ENCODE measurements at regions not wholly inside any gene's neighbourhood (a gene's known extent, or its start where the extent isn't known, plus 50 kb on each side); places are given as distances from the start of the nearest gene placed in this dataset.

GRCh38 chr15:69751147-69751546 is 298.5 kb downstream of the RPLP1 start:
- TF ChIP-seq, protein P1, sequence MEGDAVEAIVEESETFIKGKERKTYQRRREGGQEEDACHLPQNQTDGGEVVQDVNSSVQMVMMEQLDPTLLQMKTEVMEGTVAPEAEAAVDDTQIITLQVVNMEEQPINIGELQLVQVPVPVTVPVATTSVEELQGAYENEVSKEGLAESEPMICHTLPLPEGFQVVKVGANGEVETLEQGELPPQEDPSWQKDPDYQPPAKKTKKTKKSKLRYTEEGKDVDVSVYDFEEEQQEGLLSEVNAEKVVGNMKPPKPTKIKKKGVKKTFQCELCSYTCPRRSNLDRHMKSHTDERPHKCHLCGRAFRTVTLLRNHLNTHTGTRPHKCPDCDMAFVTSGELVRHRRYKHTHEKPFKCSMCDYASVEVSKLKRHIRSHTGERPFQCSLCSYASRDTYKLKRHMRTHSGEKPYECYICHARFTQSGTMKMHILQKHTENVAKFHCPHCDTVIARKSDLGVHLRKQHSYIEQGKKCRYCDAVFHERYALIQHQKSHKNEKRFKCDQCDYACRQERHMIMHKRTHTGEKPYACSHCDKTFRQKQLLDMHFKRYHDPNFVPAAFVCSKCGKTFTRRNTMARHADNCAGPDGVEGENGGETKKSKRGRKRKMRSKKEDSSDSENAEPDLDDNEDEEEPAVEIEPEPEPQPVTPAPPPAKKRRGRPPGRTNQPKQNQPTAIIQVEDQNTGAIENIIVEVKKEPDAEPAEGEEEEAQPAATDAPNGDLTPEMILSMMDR (IDR thresholded peaks at IDR 0.05; ENCODE audit: low read length), result no peak
- TF ChIP-seq EZH2 (IDR thresholded peaks at IDR 0.05; ENCODE audit: borderline replicate concordance, low read length), result no peak
